ENCODE measurements at regions not wholly inside any gene's neighbourhood (a gene's known extent, or its start where the extent isn't known, plus 50 kb on each side); places are given as distances from the start of the nearest gene placed in this dataset.

- Mint-ChIP-seq H3K36me3 (ENCODE audit: unreplicated experiment) (no peaks in the 10 kb centered on the region), H3K4me3 (ENCODE audit: unreplicated experiment) (no peak overlapping the region), H3K27me3 (ENCODE audit: unreplicated experiment) (peaks cover 45% of the 10 kb centered on the region), H3K9me3 (ENCODE audit: unreplicated experiment) (no peaks in the 10 kb centered on the region), H3K4me1 (ENCODE audit: unreplicated experiment) (no peaks in the 10 kb centered on the region), H3K27ac (ENCODE audit: unreplicated experiment) (no peak overlapping the region)
- TF ChIP-seq, protein P1, sequence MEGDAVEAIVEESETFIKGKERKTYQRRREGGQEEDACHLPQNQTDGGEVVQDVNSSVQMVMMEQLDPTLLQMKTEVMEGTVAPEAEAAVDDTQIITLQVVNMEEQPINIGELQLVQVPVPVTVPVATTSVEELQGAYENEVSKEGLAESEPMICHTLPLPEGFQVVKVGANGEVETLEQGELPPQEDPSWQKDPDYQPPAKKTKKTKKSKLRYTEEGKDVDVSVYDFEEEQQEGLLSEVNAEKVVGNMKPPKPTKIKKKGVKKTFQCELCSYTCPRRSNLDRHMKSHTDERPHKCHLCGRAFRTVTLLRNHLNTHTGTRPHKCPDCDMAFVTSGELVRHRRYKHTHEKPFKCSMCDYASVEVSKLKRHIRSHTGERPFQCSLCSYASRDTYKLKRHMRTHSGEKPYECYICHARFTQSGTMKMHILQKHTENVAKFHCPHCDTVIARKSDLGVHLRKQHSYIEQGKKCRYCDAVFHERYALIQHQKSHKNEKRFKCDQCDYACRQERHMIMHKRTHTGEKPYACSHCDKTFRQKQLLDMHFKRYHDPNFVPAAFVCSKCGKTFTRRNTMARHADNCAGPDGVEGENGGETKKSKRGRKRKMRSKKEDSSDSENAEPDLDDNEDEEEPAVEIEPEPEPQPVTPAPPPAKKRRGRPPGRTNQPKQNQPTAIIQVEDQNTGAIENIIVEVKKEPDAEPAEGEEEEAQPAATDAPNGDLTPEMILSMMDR (IDR thresholded peaks at IDR 0.05) = no peak
- DNase-seq (ENCODE audit: extremely low spot score, unreplicated experiment) = no peak
Observed at GRCh38 chr5:172573120-172573882, 67.8 kb upstream of the NEURL1B start.

- Mint-ChIP-seq H3K27me3 (ENCODE audit: unreplicated experiment) (peaks cover 39% of the 10 kb centered on the region), H3K27ac (ENCODE audit: unreplicated experiment) (no peak overlapping the region), H3K4me3 (ENCODE audit: unreplicated experiment) (no peak overlapping the region), H3K9me3 (ENCODE audit: unreplicated experiment) (no peaks in the 10 kb centered on the region), H3K36me3 (ENCODE audit: unreplicated experiment) (no peaks in the 10 kb centered on the region), H3K4me1 (ENCODE audit: unreplicated experiment) (no peaks in the 10 kb centered on the region)
- DNase-seq (ENCODE audit: extremely low spot score, unreplicated experiment) = no peak
- TF ChIP-seq, protein P1 (IDR thresholded peaks at IDR 0.05) = no peak
Observed at GRCh38 chr5:172572440-172572839, 68.6 kb upstream of the NEURL1B start.

DNA sequence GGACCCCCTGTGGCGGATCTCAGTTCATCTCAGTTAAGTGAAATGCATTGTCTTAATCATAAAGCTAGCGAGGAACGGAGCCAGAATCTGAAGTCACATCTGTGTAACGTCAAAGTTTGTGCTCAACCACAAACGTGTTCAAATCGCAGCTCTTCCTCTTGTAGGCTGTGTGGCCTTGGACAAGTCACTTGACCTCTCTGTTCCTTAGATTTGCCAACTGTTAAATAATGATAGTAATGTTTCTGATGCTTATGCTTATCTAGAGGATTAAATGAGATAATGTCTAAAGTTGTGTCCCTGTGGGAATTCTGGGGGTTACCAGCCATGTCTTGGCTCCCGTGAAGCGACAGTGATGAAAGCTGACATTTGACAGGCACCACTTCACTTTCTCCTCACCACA, 69.2 kb upstream of the NEURL1B start:
- TF ChIP-seq, protein P1 (IDR thresholded peaks at IDR 0.05) = no peak
- Mint-ChIP-seq H3K4me1 (ENCODE audit: unreplicated experiment) (no peaks in the 10 kb centered on the region), H3K36me3 (ENCODE audit: unreplicated experiment) (no peaks in the 10 kb centered on the region), H3K27me3 (ENCODE audit: unreplicated experiment) (peaks cover 39% of the 10 kb centered on the region), H3K4me3 (ENCODE audit: unreplicated experiment) (no peak overlapping the region), H3K9me3 (ENCODE audit: unreplicated experiment) (no peaks in the 10 kb centered on the region), H3K27ac (ENCODE audit: unreplicated experiment) (no peak overlapping the region)
- no peak for DNase-seq (ENCODE audit: extremely low spot score, unreplicated experiment)

GRCh38 chr5:172571413-172571812, 69.7 kb upstream of the NEURL1B start:
- H3K27me3 Mint-ChIP-seq (ENCODE audit: unreplicated experiment) = peaks cover 38% of the 10 kb centered on the region
- H3K27ac Mint-ChIP-seq (ENCODE audit: unreplicated experiment) = no peak overlapping the region
- no peaks in the 10 kb centered on the region for H3K4me1 Mint-ChIP-seq (ENCODE audit: unreplicated experiment)
- no peak for DNase-seq (ENCODE audit: extremely low spot score, unreplicated experiment)
- no peak overlapping the region for H3K4me3 Mint-ChIP-seq (ENCODE audit: unreplicated experiment)
- no peaks in the 10 kb centered on the region for H3K36me3 Mint-ChIP-seq (ENCODE audit: unreplicated experiment)
- H3K9me3 Mint-ChIP-seq (ENCODE audit: unreplicated experiment) = no peaks in the 10 kb centered on the region
- TF ChIP-seq, protein P1 (IDR thresholded peaks at IDR 0.05) = no peak

GRCh38 chr5:172570594-172571334, 70.3 kb upstream of the NEURL1B start:
- Mint-ChIP-seq H3K27me3 (ENCODE audit: unreplicated experiment) (peaks cover 44% of the 10 kb centered on the region), H3K27ac (ENCODE audit: unreplicated experiment) (no peak overlapping the region), H3K4me3 (ENCODE audit: unreplicated experiment) (no peak overlapping the region), H3K36me3 (ENCODE audit: unreplicated experiment) (no peaks in the 10 kb centered on the region), H3K9me3 (ENCODE audit: unreplicated experiment) (no peaks in the 10 kb centered on the region), H3K4me1 (ENCODE audit: unreplicated experiment) (no peaks in the 10 kb centered on the region)
- TF ChIP-seq, protein P1 (IDR thresholded peaks at IDR 0.05) = no peak
- DNase-seq (ENCODE audit: extremely low spot score, unreplicated experiment) = no peak

All from osteocyte (in vitro differentiated cells).